Peyer's patch (tissue), 4 donors: ENCODE measurements at regions not wholly inside any gene's neighbourhood (a gene's known extent, or its start where the extent isn't known, plus 50 kb on each side); places are given as distances from the start of the nearest gene placed in this dataset.

Experiments
- DNase-seq, 3 donors: peaks; one replicate each; pipeline ENCODE4 v3.0.0-alpha.2; 2017 to 2019
- H3K27ac ChIP-seq, 4 donors: fragments of 200-600 bp; sonication (generic); one replicate each; pipeline ENCODE4 v1.5.1; 2016 to 2019
- H3K27me3 ChIP-seq, 2 donors: fragments of 200-600 bp; sonication (generic); one replicate each; pipeline ENCODE4 v1.5.1; 2019
- H3K36me3 ChIP-seq, 3 donors: fragments of 200-600 bp; sonication (generic); one replicate each; pipeline ENCODE4 v1.5.1; 2016 to 2019
- H3K4me1 ChIP-seq, 4 donors: fragments of 200-600 bp; sonication (generic); one replicate each; pipeline ENCODE4 v1.5.1; 2016 to 2019
- H3K4me3 ChIP-seq, 4 donors: fragments of 200-600 bp; sonication (generic); 1 replicate in 3 of 4; 2 replicates in 1 of 4; pipeline ENCODE4 v1.5.1; 2016 to 2019; ENCODE audit warnings: mild to moderate bottlenecking in 1 of 4
- H3K9me3 ChIP-seq, 4 donors: fragments of 200-600 bp; sonication (generic); one replicate each; pipeline ENCODE4 v1.5.1; 2016 to 2019; ENCODE audit warnings: mild to moderate bottlenecking in 1 of 4
- CTCF ChIP-seq, 6 experiments: fragments of 450-650 bp in 4 of 6; fragments of 200-600 bp in 2 of 6; sonication (generic) in 1 of 6; IDR thresholded peaks; one replicate each; pipeline ENCODE4 v1.5.1; 2017 to 2019; ENCODE audit warnings: antibody characterized with exemption in 6 of 6, mild to moderate bottlenecking in 3 of 6, moderate library complexity in 1 of 6
- POLR2A ChIP-seq, 2 donors: fragments of 450-650 bp; IDR thresholded peaks; one replicate each; pipeline ENCODE4 v1.5.1; 2017; ENCODE audit warnings: antibody characterized with exemption in 2 of 2, mild to moderate bottlenecking in 2 of 2, moderate library complexity in 2 of 2

GRCh38 chr2:226452768-226453167, 346.9 kb downstream of the IRS1 start:
- Histone ChIP-seq H3K36me3 (no peaks in the 10 kb centered on the region), H3K4me1 (no peaks in the 10 kb centered on the region), H3K9me3 (no peaks in the 10 kb centered on the region), H3K27ac (no peak overlapping the region), H3K27me3 (no peaks in the 10 kb centered on the region), H3K4me3 (no peak overlapping the region)
- DNase-seq: no peak
- TF ChIP-seq POLR2A (IDR thresholded peaks at IDR 0.05): no peak
- no peak for TF ChIP-seq CTCF (IDR thresholded peaks at IDR 0.05)

- TF ChIP-seq POLR2A (IDR thresholded peaks at IDR 0.05) (no peak), CTCF (IDR thresholded peaks at IDR 0.05) (no peak)
- no peak overlapping the region for H3K27ac ChIP-seq
Measured at GRCh38 chr2:226451486-226451885, 348.1 kb downstream of the IRS1 start.

GRCh38 chr2:226450141-226450540, 349.5 kb downstream of the IRS1 start:
- peaks cover 0 to 18% (median 0%) of the 10 kb centered on the region in 4 donors for H3K4me1 ChIP-seq

More at GRCh38 chr2:226451486-226451885, 348.1 kb downstream of the IRS1 start:
- H3K4me1 ChIP-seq: peaks cover 0 to 10% (median 0%) of the 10 kb centered on the region in 4 donors
- H3K36me3 ChIP-seq: no peaks in the 10 kb centered on the region
- H3K27me3 ChIP-seq: no peaks in the 10 kb centered on the region
- DNase-seq: no peak
- no peak overlapping the region for H3K4me3 ChIP-seq
- no peaks in the 10 kb centered on the region for H3K9me3 ChIP-seq

GRCh38 chr2:226447338-226448300, 352.0 kb downstream of the IRS1 start:
- no peak overlapping the region for H3K4me3 ChIP-seq
- no peak for DNase-seq
- no peaks in the 10 kb centered on the region for H3K9me3 ChIP-seq
- no peaks in the 10 kb centered on the region for H3K36me3 ChIP-seq
- no peaks in the 10 kb centered on the region for H3K27me3 ChIP-seq
- TF ChIP-seq POLR2A (IDR thresholded peaks at IDR 0.05) (no peak), CTCF (IDR thresholded peaks at IDR 0.05) (peak in 1 of 6 experiments; percentile 5)
- peak overlapping the region in 2 of 4 donors; percentile 27 to 60 for H3K27ac ChIP-seq
- peaks cover 0 to 18% (median 0%) of the 10 kb centered on the region in 4 donors for H3K4me1 ChIP-seq

More at GRCh38 chr2:226450141-226450540, 349.5 kb downstream of the IRS1 start:
- TF ChIP-seq CTCF (IDR thresholded peaks at IDR 0.05) (no peak), POLR2A (IDR thresholded peaks at IDR 0.05) (no peak)
- H3K27ac ChIP-seq: no peak overlapping the region
- no peaks in the 10 kb centered on the region for H3K9me3 ChIP-seq
- H3K27me3 ChIP-seq: no peaks in the 10 kb centered on the region
- no peak for DNase-seq
- H3K36me3 ChIP-seq: no peaks in the 10 kb centered on the region
- H3K4me3 ChIP-seq: no peak overlapping the region

GRCh38 chr2:226446406-226447001, 353.1 kb downstream of the IRS1 start:
- no peaks in the 10 kb centered on the region for H3K36me3 ChIP-seq
- no peak for TF ChIP-seq POLR2A (IDR thresholded peaks at IDR 0.05)
- no peak for TF ChIP-seq CTCF (IDR thresholded peaks at IDR 0.05)
- H3K9me3 ChIP-seq: no peaks in the 10 kb centered on the region
- H3K4me1 ChIP-seq: peaks cover 0 to 18% (median 0%) of the 10 kb centered on the region in 4 donors
- no peak for DNase-seq
- H3K27me3 ChIP-seq: no peaks in the 10 kb centered on the region
- no peak overlapping the region for H3K4me3 ChIP-seq
- peak overlapping the region in 2 of 4 donors; percentile 27 to 60 for H3K27ac ChIP-seq
